ENCODE measurements at regions not wholly inside any gene's neighbourhood (a gene's known extent, or its start where the extent isn't known, plus 50 kb on each side); places are given as distances from the start of the nearest gene placed in this dataset.

- no peaks in the 10 kb centered on the region for H3K4me1 ChIP-seq (ENCODE audit: control insufficient read depth in 1 of 2, insufficient read depth in 2 of 2, low read length in 2 of 2)
- H3K36me3 ChIP-seq (replicated peaks in 1 of 2; ENCODE audit: control insufficient read depth in 1 of 2, insufficient read depth in 2 of 2, low read length in 2 of 2) = no peaks in the 10 kb centered on the region
- intact Hi-C loops (cut with micrococcal nuclease) = no loop called here
- no peak overlapping the region for H3K9ac ChIP-seq (ENCODE audit: insufficient read depth, low read length, poor library complexity, severe bottlenecking)
- H3K27ac Mint-ChIP-seq = no peak overlapping the region
- WGBS (ENCODE audit: insufficient coverage) = no CpG with 5 or more reads among the region's 1 CpG
- H2AFZ ChIP-seq (ENCODE audit: insufficient read depth, low read depth, low read length, poor library complexity, severe bottlenecking) = no peak overlapping the region
- H3K27me3 ChIP-seq (ENCODE audit: control insufficient read depth in 2 of 2, insufficient read depth in 2 of 2, low read length in 2 of 2) = no peaks in the 10 kb centered on the region
- no peak for DNase-seq
- H3K27ac ChIP-seq (ENCODE audit: low read depth in 1 of 2, low read length in 2 of 2) = no peak overlapping the region
- H3K4me1 Mint-ChIP-seq = no peaks in the 10 kb centered on the region
- no peaks in the 10 kb centered on the region for H3K27me3 Mint-ChIP-seq (ENCODE audit: low read depth in 3 of 3)
- no peaks in the 10 kb centered on the region for H3K9me3 ChIP-seq (replicated peaks in 1 of 2; ENCODE audit: control insufficient read depth in 1 of 2, insufficient read depth in 1 of 2, low read length in 2 of 2)
- peaks cover 0 to 2% (median 0%) of the 10 kb centered on the region in 7 donors for H3K9me3 Mint-ChIP-seq
- no peak overlapping the region for H3K4me2 ChIP-seq (replicated peaks; ENCODE audit: extremely low read depth, low read length, poor library complexity, severe bottlenecking)
- H3K36me3 Mint-ChIP-seq = no peaks in the 10 kb centered on the region
- H3K79me2 ChIP-seq (ENCODE audit: insufficient read depth, low read length) = no peaks in the 10 kb centered on the region
- H3K4me3 Mint-ChIP-seq = no peak overlapping the region
- no peaks in the 10 kb centered on the region for H4K20me1 ChIP-seq (ENCODE audit: insufficient read depth, low read length)
- no peak overlapping the region for H3K4me3 ChIP-seq (replicated peaks in 1 of 3; ENCODE audit: low read depth in 2 of 3, low read length in 3 of 3)
- TF ChIP-seq CTCF (IDR thresholded peaks at IDR 0.05) = no peak
Measured at GRCh38 chr3:163474766-163475165, 1603.5 kb downstream of the SI start.

GRCh38 chr3:163468531-163469335 lies 1609.6 kb downstream of the SI start:
- TF ChIP-seq CTCF (IDR thresholded peaks at IDR 0.05) = no peak
- Mint-ChIP-seq H3K27ac (no peak overlapping the region), H3K4me3 (no peak overlapping the region), H3K4me1 (no peaks in the 10 kb centered on the region), H3K9me3 (peaks cover 0 to 5% (median 0%) of the 10 kb centered on the region in 7 donors), H3K27me3 (ENCODE audit: low read depth in 3 of 3) (no peaks in the 10 kb centered on the region), H3K36me3 (no peaks in the 10 kb centered on the region)
- Histone ChIP-seq H4K20me1 (ENCODE audit: insufficient read depth, low read length) (no peaks in the 10 kb centered on the region), H3K36me3 (replicated peaks in 1 of 2; ENCODE audit: control insufficient read depth in 1 of 2, insufficient read depth in 2 of 2, low read length in 2 of 2) (no peaks in the 10 kb centered on the region), H3K9ac (ENCODE audit: insufficient read depth, low read length, poor library complexity, severe bottlenecking) (no peak overlapping the region), H3K27me3 (ENCODE audit: control insufficient read depth in 2 of 2, insufficient read depth in 2 of 2, low read length in 2 of 2) (no peaks in the 10 kb centered on the region), H3K4me2 (replicated peaks; ENCODE audit: extremely low read depth, low read length, poor library complexity, severe bottlenecking) (no peak overlapping the region), H3K27ac (ENCODE audit: low read depth in 1 of 2, low read length in 2 of 2) (no peak overlapping the region), H3K4me1 (ENCODE audit: control insufficient read depth in 1 of 2, insufficient read depth in 2 of 2, low read length in 2 of 2) (no peaks in the 10 kb centered on the region), H3K4me3 (replicated peaks in 1 of 3; ENCODE audit: low read depth in 2 of 3, low read length in 3 of 3) (no peak overlapping the region), H3K9me3 (replicated peaks in 1 of 2; ENCODE audit: control insufficient read depth in 1 of 2, insufficient read depth in 1 of 2, low read length in 2 of 2) (no peaks in the 10 kb centered on the region), H3K79me2 (ENCODE audit: insufficient read depth, low read length) (no peaks in the 10 kb centered on the region), H2AFZ (ENCODE audit: insufficient read depth, low read depth, low read length, poor library complexity, severe bottlenecking) (no peak overlapping the region)
- no CpG with 5 or more reads among the region's 4 CpGs for WGBS (ENCODE audit: insufficient coverage)
- no peak for DNase-seq
- intact Hi-C loops (cut with micrococcal nuclease) = no loop called here

All from CD14-positive monocyte (primary cell).